ENCODE measurements at regions not wholly inside any gene's neighbourhood (a gene's known extent, or its start where the extent isn't known, plus 50 kb on each side); places are given as distances from the start of the nearest gene placed in this dataset.
A peak's percentile ranks its signal among the peaks of the same experiment; 100 is the strongest.
"Not testable (repeated sequence)": the region's sequence is repeated elsewhere in the genome, so short reads cannot be mapped to it uniquely, and the experiment has no call there.

GRCh38 chr5:62224987-62225601, 80.9 kb upstream of the KIF2A start:
- H3K4me2 ChIP-seq; H3K9me3 ChIP-seq; H3K79me2 ChIP-seq (ENCODE audit: insufficient read depth); H3K9ac ChIP-seq; H3K4me3 ChIP-seq (ENCODE audit: low read depth in 2 of 2, low read length in 1 of 2); DNase-seq; H3K27me3 ChIP-seq (ENCODE audit: insufficient read depth); H3F3A ChIP-seq (replicated peaks; ENCODE audit: insufficient read depth); POLR2A ChIA-PET; H3K4me1 ChIP-seq (ENCODE audit: control insufficient read depth in 1 of 2, insufficient read depth in 2 of 2, low read depth in 1 of 2, low read length in 1 of 2); H3K27ac ChIP-seq (ENCODE audit: low read depth in 2 of 2, low read length in 1 of 2); H2AFZ ChIP-seq (ENCODE audit: low read depth); H3K36me3 ChIP-seq (replicated peaks in 1 of 2; ENCODE audit: control insufficient read depth in 1 of 2, insufficient read depth in 2 of 2, low read length in 1 of 2); H4K20me1 ChIP-seq (ENCODE audit: insufficient read depth); H3K9me2 ChIP-seq: not testable (repeated sequence)
- CTCF ChIA-PET: interaction anchor here (1.0 to 1.8 kb wide), 6 partner anchors 32 to 179 kb away, joined by 3 to 7 read pairs (median 6); partner anchors contain the start of gene DIMT1
- peak; percentile 53 for TF ChIP-seq CTCF (IDR thresholded peaks at IDR 0.05)
- WGBS (ENCODE audit: low lambda C conversion rate): 81% methylated on average over 7 of the region's 7 CpGs

- H3K27ac ChIP-seq (ENCODE audit: low read depth in 2 of 2, low read length in 1 of 2); H3K9ac ChIP-seq; H3K27me3 ChIP-seq (ENCODE audit: insufficient read depth); H2AFZ ChIP-seq (ENCODE audit: low read depth); H4K20me1 ChIP-seq (ENCODE audit: insufficient read depth); H3K4me3 ChIP-seq (ENCODE audit: low read depth in 2 of 2, low read length in 1 of 2); H3K9me2 ChIP-seq; H3K4me2 ChIP-seq; H3K79me2 ChIP-seq (ENCODE audit: insufficient read depth); POLR2A ChIA-PET; H3K9me3 ChIP-seq; CTCF ChIA-PET; H3K36me3 ChIP-seq (replicated peaks in 1 of 2; ENCODE audit: control insufficient read depth in 1 of 2, insufficient read depth in 2 of 2, low read length in 1 of 2); H3F3A ChIP-seq (replicated peaks; ENCODE audit: insufficient read depth); H3K4me1 ChIP-seq (ENCODE audit: control insufficient read depth in 1 of 2, insufficient read depth in 2 of 2, low read depth in 1 of 2, low read length in 1 of 2); DNase-seq: not testable (repeated sequence)
- WGBS (ENCODE audit: low lambda C conversion rate): 58% methylated on average over 3 of the region's 3 CpGs
Measured at GRCh38 chr5:62230876-62231388, 75.1 kb upstream of the KIF2A start.

GRCh38 chr5:62231576-62231975, 74.4 kb upstream of the KIF2A start:
- Histone ChIP-seq H3K4me1 (ENCODE audit: control insufficient read depth in 1 of 2, insufficient read depth in 2 of 2, low read depth in 1 of 2, low read length in 1 of 2) (no peaks in the 10 kb centered on the region), H3K9ac (no peak overlapping the region), H3K9me3 (no peaks in the 10 kb centered on the region), H4K20me1 (ENCODE audit: insufficient read depth) (no peaks in the 10 kb centered on the region), H2AFZ (ENCODE audit: low read depth) (no peak overlapping the region), H3K36me3 (replicated peaks in 1 of 2; ENCODE audit: control insufficient read depth in 1 of 2, insufficient read depth in 2 of 2, low read length in 1 of 2) (no peaks in the 10 kb centered on the region), H3K79me2 (ENCODE audit: insufficient read depth) (no peaks in the 10 kb centered on the region), H3K27ac (ENCODE audit: low read depth in 2 of 2, low read length in 1 of 2) (no peak overlapping the region), H3K4me3 (ENCODE audit: low read depth in 2 of 2, low read length in 1 of 2) (no peak overlapping the region), H3F3A (replicated peaks; ENCODE audit: insufficient read depth) (no peaks in the 10 kb centered on the region), H3K4me2 (no peak overlapping the region), H3K9me2 (no peaks in the 10 kb centered on the region), H3K27me3 (ENCODE audit: insufficient read depth) (no peaks in the 10 kb centered on the region)
- ChIA-PET CTCF (interaction anchor here (1.7 kb wide), 1 partner anchor 8 kb away, joined by 4 read pairs; no protein-coding TSS in a partner anchor), POLR2A (no interaction called here)
- no peak for DNase-seq
- WGBS (ENCODE audit: low lambda C conversion rate): 82% methylated on average over 9 of the region's 9 CpGs
- TF ChIP-seq JUND (IDR thresholded peaks at IDR 0.05) (no peak), RAD21 (IDR thresholded peaks at IDR 0.05; ENCODE audit: low read length) (no peak), POLR2AphosphoS5 (IDR thresholded peaks at IDR 0.05; ENCODE audit: low read depth, low read length) (no peak), MAX (IDR thresholded peaks at IDR 0.05; ENCODE audit: low read depth) (no peak), NFIC (IDR thresholded peaks at IDR 0.05; ENCODE audit: borderline replicate concordance) (no peak), SIN3A (IDR thresholded peaks at IDR 0.05; ENCODE audit: borderline replicate concordance, low read depth, low read length) (no peak), REST (IDR thresholded peaks at IDR 0.05; ENCODE audit: low read depth, low read length) (no peak), TCF12 (IDR thresholded peaks at IDR 0.05) (no peak), IRF3 (IDR thresholded peaks at IDR 0.05; ENCODE audit: low read depth, low read length) (no peak), MEF2A (IDR thresholded peaks at IDR 0.05; ENCODE audit: borderline replicate concordance, low read depth) (no peak), PBX3 (IDR thresholded peaks at IDR 0.05) (no peak), NRF1 (IDR thresholded peaks at IDR 0.05; ENCODE audit: low read depth, low read length) (no peak)
